Parathyroid adenoma (tissue), 2 donors: ENCODE measurements at regions not wholly inside any gene's neighbourhood (a gene's known extent, or its start where the extent isn't known, plus 50 kb on each side); places are given as distances from the start of the nearest gene placed in this dataset.

Experiments
- H2AFZ ChIP-seq: fragments of 300-600 bp; sonication (generic); one replicate; pipeline ENCODE4 v1.7.0; 2017; ENCODE audit warnings: antibody characterized with exemption, mild to moderate bottlenecking
- H3K27ac ChIP-seq: fragments of 300-600 bp; sonication (generic); one replicate; pipeline ENCODE4 v1.7.0; 2017
- H3K27me3 ChIP-seq: fragments of 300-600 bp; sonication (generic); one replicate; pipeline ENCODE4 v1.7.0; 2017; ENCODE audit warnings: low read length; ENCODE audit not compliant: control insufficient read depth, insufficient read depth
- H3K36me3 ChIP-seq: fragments of 300-600 bp; sonication (generic); one replicate; pipeline ENCODE4 v1.7.0; 2017; ENCODE audit warnings: low read length; ENCODE audit not compliant: control insufficient read depth, insufficient read depth
- H3K4me1 ChIP-seq: fragments of 300-600 bp; sonication (generic); one replicate; pipeline ENCODE4 v1.7.0; 2017; ENCODE audit warnings: control low read depth
- H3K4me2 ChIP-seq: fragments of 300-600 bp; sonication (generic); one replicate; pipeline ENCODE4 v1.7.0; 2017; ENCODE audit warnings: low read length
- H3K4me3 ChIP-seq: fragments of 300-600 bp; sonication (generic); one replicate; pipeline ENCODE4 v1.7.0; 2017; ENCODE audit warnings: low read depth, low read length
- H3K79me2 ChIP-seq: fragments of 300-600 bp; sonication (generic); one replicate; pipeline ENCODE4 v1.7.0; 2017; ENCODE audit warnings: control low read depth
- H3K9ac ChIP-seq: fragments of 300-600 bp; sonication (generic); one replicate; pipeline ENCODE4 v1.7.0; 2017; ENCODE audit warnings: mild to moderate bottlenecking
- H3K9me3 ChIP-seq: fragments of 300-600 bp; sonication (generic); one replicate; pipeline ENCODE4 v1.7.0; 2017; ENCODE audit warnings: low read length; ENCODE audit not compliant: control insufficient read depth
- CTCF ChIP-seq: fragments of 300-600 bp; sonication (generic); IDR thresholded peaks from one replicate; pipeline ENCODE4 v1.7.0; 2017; ENCODE audit warnings: antibody characterized with exemption, mild to moderate bottlenecking
- donor health status: primary hyperparathyroidism.

DNA sequence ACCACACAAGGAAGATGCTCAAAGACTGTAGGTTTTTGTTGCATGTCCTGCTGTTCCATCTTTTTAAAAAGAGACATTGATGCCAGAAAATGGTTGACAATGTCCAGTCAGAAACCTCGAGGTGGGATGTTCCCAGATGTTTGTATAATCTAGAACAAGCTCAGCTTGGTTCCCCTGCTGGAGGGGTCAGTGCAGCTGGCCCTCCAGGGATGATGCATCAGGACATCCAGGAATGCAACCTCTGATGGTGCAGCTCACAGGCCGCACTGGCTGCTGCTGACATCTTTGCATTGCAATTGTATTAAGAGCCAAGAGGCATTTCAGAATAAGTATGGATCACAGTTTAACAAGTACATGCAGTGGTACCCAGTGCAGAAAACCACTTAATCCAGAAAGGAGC is 122.4 kb downstream of the MED10 start:
- Histone ChIP-seq H3K27ac (no peak overlapping the region), H3K4me3 (no peak overlapping the region), H3K9ac (no peak overlapping the region), H2AFZ (no peak overlapping the region), H3K4me1 (no peaks in the 10 kb centered on the region), H3K27me3 (no peaks in the 10 kb centered on the region), H3K9me3 (no peaks in the 10 kb centered on the region), H3K79me2 (no peaks in the 10 kb centered on the region), H3K36me3 (no peaks in the 10 kb centered on the region), H3K4me2 (no peak overlapping the region)
- no peak for TF ChIP-seq CTCF

DNA sequence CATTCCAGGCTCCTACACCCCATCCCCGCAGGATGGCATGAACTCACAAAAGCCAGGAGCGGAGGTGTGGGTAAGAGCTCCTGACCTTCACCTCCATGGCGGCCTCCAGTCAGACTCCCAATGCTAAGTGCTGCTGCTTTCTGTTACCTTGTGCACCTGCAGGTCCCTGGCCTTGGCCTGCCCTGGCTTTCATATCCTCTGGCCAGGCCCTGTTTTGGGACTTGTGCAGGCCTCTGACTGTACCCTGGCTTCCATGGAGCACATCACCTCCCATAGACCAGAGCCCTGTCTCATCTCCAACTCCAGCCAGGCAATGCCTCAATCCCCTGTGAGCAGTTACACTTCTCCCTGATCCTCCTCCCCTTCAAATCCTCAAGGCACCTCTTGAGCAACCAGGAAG is 124.5 kb downstream of the MED10 start:
- Histone ChIP-seq H3K4me1 (no peaks in the 10 kb centered on the region), H3K27ac (no peak overlapping the region), H3K9ac (no peak overlapping the region), H2AFZ (no peak overlapping the region), H3K36me3 (no peaks in the 10 kb centered on the region), H3K27me3 (no peaks in the 10 kb centered on the region), H3K4me2 (no peak overlapping the region), H3K9me3 (no peaks in the 10 kb centered on the region), H3K4me3 (no peak overlapping the region), H3K79me2 (no peaks in the 10 kb centered on the region)
- no peak for TF ChIP-seq CTCF

GRCh38 chr5:6253281-6253680 is 125.1 kb downstream of the MED10 start:
- no peak for TF ChIP-seq CTCF
- Histone ChIP-seq H2AFZ (no peak overlapping the region), H3K9me3 (no peaks in the 10 kb centered on the region), H3K4me3 (no peak overlapping the region), H3K27ac (no peak overlapping the region), H3K9ac (no peak overlapping the region), H3K27me3 (no peaks in the 10 kb centered on the region), H3K4me1 (no peaks in the 10 kb centered on the region), H3K4me2 (no peak overlapping the region), H3K79me2 (no peaks in the 10 kb centered on the region), H3K36me3 (no peaks in the 10 kb centered on the region)

- Histone ChIP-seq H3K4me2 (no peak overlapping the region), H3K79me2 (no peaks in the 10 kb centered on the region)
These were observed 125.8 kb downstream of the MED10 start for GRCh38 chr5:6252581-6252980.

More at GRCh38 chr5:6252581-6252980, 125.8 kb downstream of the MED10 start:
- no peak overlapping the region for H3K4me3 ChIP-seq
- no peaks in the 10 kb centered on the region for H3K4me1 ChIP-seq
- H3K36me3 ChIP-seq: no peaks in the 10 kb centered on the region
- H3K27me3 ChIP-seq: no peaks in the 10 kb centered on the region
- no peak for TF ChIP-seq CTCF
- H3K27ac ChIP-seq: no peak overlapping the region
- H3K9ac ChIP-seq: no peak overlapping the region
- H2AFZ ChIP-seq: no peak overlapping the region
- H3K9me3 ChIP-seq: no peaks in the 10 kb centered on the region
